HCT116 (cell line): ENCODE measurements at regions not wholly inside any gene's neighbourhood (a gene's known extent, or its start where the extent isn't known, plus 50 kb on each side); places are given as distances from the start of the nearest gene placed in this dataset.

ENCODE experiments used
- CEBPB ChIP-seq: IDR thresholded peaks from 2 replicates; pipeline ENCODE4 v1.6.1; 2012; ENCODE audit warnings: low read depth
- EZH2 ChIP-seq: fragments of 200-600 bp; sonication (generic); IDR thresholded peaks from 2 replicates; pipeline ENCODE4 v1.6.1; 2017; ENCODE audit warnings: antibody characterized with exemption, mixed run types
- POLR2A ChIP-seq: IDR thresholded peaks from 2 replicates; pipeline ENCODE4 v1.7.0; 2011; ENCODE audit warnings: borderline replicate concordance; ENCODE audit not compliant: insufficient read depth, insufficient read length; ENCODE audit errors: extremely low read depth
- POLR2AphosphoS5 ChIP-seq: IDR thresholded peaks from 2 replicates; pipeline ENCODE4 v1.6.1; 2011; ENCODE audit warnings: mild to moderate bottlenecking, low read depth, low read length, moderate library complexity
- SP1 ChIP-seq: IDR thresholded peaks from 2 replicates; pipeline ENCODE4 v1.6.1; 2012; ENCODE audit warnings: low read depth
- SRF ChIP-seq: IDR thresholded peaks from 2 replicates; pipeline ENCODE4 v1.6.1; 2012; ENCODE audit warnings: low read depth
- ZNF274 ChIP-seq: fragments of 200-500 bp; sonication (Bioruptor generic); IDR thresholded peaks from 2 replicates; pipeline ENCODE4 v1.6.1; 2014; ENCODE audit warnings: mild to moderate bottlenecking, low read depth, low read length, inconsistent platforms
- TF ChIP-seq, protein P1 (sequence below), 3 experiments: fragments of 200-600 bp in 1 of 3; sonication (generic) in 1 of 3; IDR thresholded peaks in 2 of 3; conservative IDR thresholded peaks in 1 of 3; 2 replicates each; pipeline ENCODE4 v1.5.1; 2012 to 2017; ENCODE audit warnings: low read depth in 2 of 3, low read length in 2 of 3, antibody characterized with exemption in 1 of 3, borderline replicate concordance in 1 of 3, control low read depth in 1 of 3, mild to moderate bottlenecking in 1 of 3, mixed read lengths in 1 of 3, mixed run types in 1 of 3, moderate library complexity in 1 of 3; ENCODE audit not compliant: insufficient read depth in 1 of 3
- TF ChIP-seq, protein P2 (sequence below): IDR thresholded peaks from 2 replicates; pipeline ENCODE4 v1.6.1; 2012
- TF ChIP-seq, protein P3 (sequence below): IDR thresholded peaks from 2 replicates; pipeline ENCODE4 v1.6.1; 2012
- TF ChIP-seq, protein P4 (sequence below): IDR thresholded peaks from 2 replicates; pipeline ENCODE4 v1.6.1; 2012; ENCODE audit warnings: low read depth

DNA sequence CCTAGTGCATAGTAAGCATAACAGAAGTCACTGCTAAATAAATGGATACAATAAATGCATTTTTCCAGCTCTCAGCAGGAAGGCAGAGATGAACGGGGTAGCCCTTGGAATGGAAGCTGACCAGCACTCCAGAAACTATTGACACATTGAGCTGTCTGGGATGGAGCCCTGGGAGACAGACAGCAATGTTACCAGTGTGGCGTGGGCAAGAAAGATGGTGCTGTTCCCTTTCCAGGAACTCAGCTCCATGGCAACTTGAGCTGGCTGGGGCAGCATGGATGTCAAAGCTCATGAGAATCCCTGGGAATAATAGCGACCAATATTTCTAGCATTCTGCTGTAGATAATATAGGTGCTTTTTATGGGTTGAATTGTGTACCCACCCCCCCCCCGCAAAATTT lies 104.3 kb upstream of the PTPRT start:
- TF ChIP-seq EZH2 (no peak), POLR2AphosphoS5 (no peak), SRF (no peak), ZNF274 (no peak), POLR2A (no peak), CEBPB (no peak), SP1 (no peak)
- TF ChIP-seq, protein P1, sequence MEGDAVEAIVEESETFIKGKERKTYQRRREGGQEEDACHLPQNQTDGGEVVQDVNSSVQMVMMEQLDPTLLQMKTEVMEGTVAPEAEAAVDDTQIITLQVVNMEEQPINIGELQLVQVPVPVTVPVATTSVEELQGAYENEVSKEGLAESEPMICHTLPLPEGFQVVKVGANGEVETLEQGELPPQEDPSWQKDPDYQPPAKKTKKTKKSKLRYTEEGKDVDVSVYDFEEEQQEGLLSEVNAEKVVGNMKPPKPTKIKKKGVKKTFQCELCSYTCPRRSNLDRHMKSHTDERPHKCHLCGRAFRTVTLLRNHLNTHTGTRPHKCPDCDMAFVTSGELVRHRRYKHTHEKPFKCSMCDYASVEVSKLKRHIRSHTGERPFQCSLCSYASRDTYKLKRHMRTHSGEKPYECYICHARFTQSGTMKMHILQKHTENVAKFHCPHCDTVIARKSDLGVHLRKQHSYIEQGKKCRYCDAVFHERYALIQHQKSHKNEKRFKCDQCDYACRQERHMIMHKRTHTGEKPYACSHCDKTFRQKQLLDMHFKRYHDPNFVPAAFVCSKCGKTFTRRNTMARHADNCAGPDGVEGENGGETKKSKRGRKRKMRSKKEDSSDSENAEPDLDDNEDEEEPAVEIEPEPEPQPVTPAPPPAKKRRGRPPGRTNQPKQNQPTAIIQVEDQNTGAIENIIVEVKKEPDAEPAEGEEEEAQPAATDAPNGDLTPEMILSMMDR (IDR thresholded peaks at IDR 0.05 in 2 of 3, conservative IDR thresholded peaks at IDR 0.05 in 1 of 3; ENCODE audit: borderline replicate concordance in 1 of 3, insufficient read depth in 1 of 3, low read depth in 2 of 3, low read length in 2 of 3): no peak
- TF ChIP-seq, protein P2, sequence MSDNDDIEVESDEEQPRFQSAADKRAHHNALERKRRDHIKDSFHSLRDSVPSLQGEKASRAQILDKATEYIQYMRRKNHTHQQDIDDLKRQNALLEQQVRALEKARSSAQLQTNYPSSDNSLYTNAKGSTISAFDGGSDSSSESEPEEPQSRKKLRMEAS: no peak
- TF ChIP-seq, protein P3, sequence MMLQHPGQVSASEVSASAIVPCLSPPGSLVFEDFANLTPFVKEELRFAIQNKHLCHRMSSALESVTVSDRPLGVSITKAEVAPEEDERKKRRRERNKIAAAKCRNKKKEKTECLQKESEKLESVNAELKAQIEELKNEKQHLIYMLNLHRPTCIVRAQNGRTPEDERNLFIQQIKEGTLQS: no peak
- TF ChIP-seq, protein P4, sequence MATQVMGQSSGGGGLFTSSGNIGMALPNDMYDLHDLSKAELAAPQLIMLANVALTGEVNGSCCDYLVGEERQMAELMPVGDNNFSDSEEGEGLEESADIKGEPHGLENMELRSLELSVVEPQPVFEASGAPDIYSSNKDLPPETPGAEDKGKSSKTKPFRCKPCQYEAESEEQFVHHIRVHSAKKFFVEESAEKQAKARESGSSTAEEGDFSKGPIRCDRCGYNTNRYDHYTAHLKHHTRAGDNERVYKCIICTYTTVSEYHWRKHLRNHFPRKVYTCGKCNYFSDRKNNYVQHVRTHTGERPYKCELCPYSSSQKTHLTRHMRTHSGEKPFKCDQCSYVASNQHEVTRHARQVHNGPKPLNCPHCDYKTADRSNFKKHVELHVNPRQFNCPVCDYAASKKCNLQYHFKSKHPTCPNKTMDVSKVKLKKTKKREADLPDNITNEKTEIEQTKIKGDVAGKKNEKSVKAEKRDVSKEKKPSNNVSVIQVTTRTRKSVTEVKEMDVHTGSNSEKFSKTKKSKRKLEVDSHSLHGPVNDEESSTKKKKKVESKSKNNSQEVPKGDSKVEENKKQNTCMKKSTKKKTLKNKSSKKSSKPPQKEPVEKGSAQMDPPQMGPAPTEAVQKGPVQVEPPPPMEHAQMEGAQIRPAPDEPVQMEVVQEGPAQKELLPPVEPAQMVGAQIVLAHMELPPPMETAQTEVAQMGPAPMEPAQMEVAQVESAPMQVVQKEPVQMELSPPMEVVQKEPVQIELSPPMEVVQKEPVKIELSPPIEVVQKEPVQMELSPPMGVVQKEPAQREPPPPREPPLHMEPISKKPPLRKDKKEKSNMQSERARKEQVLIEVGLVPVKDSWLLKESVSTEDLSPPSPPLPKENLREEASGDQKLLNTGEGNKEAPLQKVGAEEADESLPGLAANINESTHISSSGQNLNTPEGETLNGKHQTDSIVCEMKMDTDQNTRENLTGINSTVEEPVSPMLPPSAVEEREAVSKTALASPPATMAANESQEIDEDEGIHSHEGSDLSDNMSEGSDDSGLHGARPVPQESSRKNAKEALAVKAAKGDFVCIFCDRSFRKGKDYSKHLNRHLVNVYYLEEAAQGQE: no peak
